Caco-2 (cell line): ENCODE measurements at regions not wholly inside any gene's neighbourhood (a gene's known extent, or its start where the extent isn't known, plus 50 kb on each side); places are given as distances from the start of the nearest gene placed in this dataset.
"Not testable (repeated sequence)": the region's sequence is repeated elsewhere in the genome, so short reads cannot be mapped to it uniquely, and the experiment has no call there.

Experiments
- BruUV-seq: library from RNA; stranded (reverse); fragments of 400-500 nt; replicated peaks from 2 replicates; lab custom pipeline; 2021; lab: Mats Ljungman, UMichigan
- CTCF ChIA-PET: fragments of 300-600 bp; sonication (Branson Sonifier 250); formaldehyde crosslinking; loops from one replicate; lab custom pipeline; 2022; ENCODE audit warnings: antibody characterized with exemption; lab: Charles Lee
- POLR2A ChIA-PET: fragments of 300-600 bp; sonication (Branson Sonifier 250); formaldehyde crosslinking; loops from one replicate; lab custom pipeline; 2022; ENCODE audit warnings: antibody characterized with exemption; lab: Charles Lee
- DNase-seq, 2 experiments: peaks; one replicate each; pipeline versions ENCODE4 v3.0.0 to v3.0.0-alpha.2; 2020 to 2022
- H3K27me3 ChIP-seq: replicated peaks from 2 replicates; pipeline ENCODE4 v1.6.0; 2011; ENCODE audit warnings: low read length; ENCODE audit not compliant: control insufficient read depth, insufficient read depth
- H3K36me3 ChIP-seq: 2 replicates; pipeline ENCODE4 v1.5.1; 2011; ENCODE audit warnings: low read length; ENCODE audit not compliant: control insufficient read depth, insufficient read depth
- H3K4me1 ChIP-seq: fragments of 250-450 bp; sonication (Bioruptor Pico); 2 replicates; pipeline ENCODE4 v1.5.1; 2020; ENCODE audit warnings: mild to moderate bottlenecking
- H3K4me3 ChIP-seq: 2 replicates; pipeline ENCODE4 v1.5.1; 2011; ENCODE audit warnings: low read depth, mild to moderate bottlenecking, control low read depth, low read length
- H3K9me3 ChIP-seq: fragments of 250-450 bp; sonication (Bioruptor Pico); 2 replicates; pipeline ENCODE4 v1.5.1; 2020; ENCODE audit warnings: mild to moderate bottlenecking, moderate library complexity
- H3K27ac Mint-ChIP-seq: one replicate; pipeline ENCODE4 v1.8.0; 2022; ENCODE audit warnings: mixed read lengths; ENCODE audit not compliant: unreplicated experiment
- H3K27me3 Mint-ChIP-seq: one replicate; pipeline ENCODE4 v1.8.0; 2022; ENCODE audit warnings: mixed read lengths; ENCODE audit not compliant: insufficient read depth, unreplicated experiment
- H3K36me3 Mint-ChIP-seq: one replicate; pipeline ENCODE4 v1.8.0; 2022; ENCODE audit warnings: mild to moderate bottlenecking, mixed read lengths; ENCODE audit not compliant: insufficient read depth, unreplicated experiment
- H3K4me1 Mint-ChIP-seq: one replicate; pipeline ENCODE4 v1.8.0; 2022; ENCODE audit warnings: low read depth, mixed read lengths; ENCODE audit not compliant: unreplicated experiment
- H3K4me3 Mint-ChIP-seq: one replicate; pipeline ENCODE4 v1.8.0; 2022; ENCODE audit warnings: mild to moderate bottlenecking, moderate library complexity, mixed read lengths; ENCODE audit not compliant: unreplicated experiment
- H3K9me3 Mint-ChIP-seq: one replicate; pipeline ENCODE4 v1.8.0; 2022; ENCODE audit warnings: mixed read lengths; ENCODE audit not compliant: unreplicated experiment
- intact Hi-C: fragments of 100-400 bp; cut with micrococcal nuclease; formaldehyde crosslinking; loops from one replicate; pipeline ENCODE4 v1.10.0; 2022; ENCODE audit not compliant: unreplicated experiment

DNA sequence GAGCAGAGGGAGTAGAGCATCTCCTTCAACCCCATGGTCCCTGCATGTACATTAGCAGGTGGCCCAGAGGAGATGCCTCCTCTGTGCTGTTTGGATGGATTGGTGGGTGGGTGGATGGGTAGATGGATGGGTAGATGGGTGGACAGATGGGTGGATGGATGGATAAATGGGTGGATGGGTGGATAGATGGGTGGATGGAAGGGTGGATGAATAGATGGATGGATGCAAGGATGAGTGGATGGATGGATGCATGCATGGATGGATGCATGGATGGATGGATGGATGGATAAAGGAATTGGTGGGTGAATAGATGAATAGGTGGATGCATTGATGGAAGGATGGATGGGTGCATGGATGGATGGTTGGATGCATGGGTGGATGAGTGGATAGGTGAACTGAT is 136.5 kb downstream of the NPIPB11 start:
- H3K4me1 Mint-ChIP-seq, H3K27ac Mint-ChIP-seq, H3K36me3 ChIP-seq, H3K27me3 Mint-ChIP-seq, H3K9me3 Mint-ChIP-seq, H3K4me1 ChIP-seq, POLR2A ChIA-PET, BruUV-seq, H3K4me3 ChIP-seq, H3K9me3 ChIP-seq, intact Hi-C loops, H3K36me3 Mint-ChIP-seq, H3K27me3 ChIP-seq, DNase-seq, CTCF ChIA-PET, H3K4me3 Mint-ChIP-seq: not testable (repeated sequence)

DNA sequence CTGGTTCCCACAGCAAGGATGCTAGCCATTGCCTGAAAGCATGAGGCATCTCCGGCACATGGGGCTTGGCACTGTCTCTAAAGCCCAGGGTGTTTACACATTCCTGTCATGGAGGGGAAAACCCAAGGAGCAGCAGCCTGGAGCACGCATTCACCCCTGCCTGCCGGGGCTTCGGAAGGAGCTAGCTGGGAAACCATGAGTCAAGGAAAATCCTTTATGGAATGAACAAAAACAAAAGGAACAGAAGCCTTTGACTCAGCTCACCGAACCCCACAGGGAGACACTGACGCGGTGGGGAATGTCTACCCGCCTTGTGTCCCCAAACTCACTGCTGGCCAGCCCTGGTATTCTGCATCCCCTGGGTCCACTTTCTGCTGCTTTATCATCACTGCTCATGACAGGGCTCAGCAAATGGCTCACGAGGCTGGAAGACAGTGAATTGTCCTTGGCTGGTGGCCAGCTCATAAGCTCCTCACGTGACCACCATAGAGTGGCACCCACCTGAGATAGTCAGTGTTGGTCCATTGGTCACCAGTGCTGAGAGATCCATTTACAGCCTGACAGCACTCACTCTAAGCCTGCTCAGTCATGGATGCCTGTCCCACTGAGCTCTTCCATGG is 137.2 kb downstream of the NPIPB11 start:
- H3K4me1 ChIP-seq, H3K27me3 ChIP-seq, POLR2A ChIA-PET, H3K36me3 ChIP-seq, CTCF ChIA-PET, H3K4me1 Mint-ChIP-seq, H3K27me3 Mint-ChIP-seq, H3K9me3 ChIP-seq, DNase-seq, H3K9me3 Mint-ChIP-seq, H3K4me3 Mint-ChIP-seq, H3K27ac Mint-ChIP-seq, H3K36me3 Mint-ChIP-seq, BruUV-seq, intact Hi-C loops, H3K4me3 ChIP-seq: not testable (repeated sequence)

DNA sequence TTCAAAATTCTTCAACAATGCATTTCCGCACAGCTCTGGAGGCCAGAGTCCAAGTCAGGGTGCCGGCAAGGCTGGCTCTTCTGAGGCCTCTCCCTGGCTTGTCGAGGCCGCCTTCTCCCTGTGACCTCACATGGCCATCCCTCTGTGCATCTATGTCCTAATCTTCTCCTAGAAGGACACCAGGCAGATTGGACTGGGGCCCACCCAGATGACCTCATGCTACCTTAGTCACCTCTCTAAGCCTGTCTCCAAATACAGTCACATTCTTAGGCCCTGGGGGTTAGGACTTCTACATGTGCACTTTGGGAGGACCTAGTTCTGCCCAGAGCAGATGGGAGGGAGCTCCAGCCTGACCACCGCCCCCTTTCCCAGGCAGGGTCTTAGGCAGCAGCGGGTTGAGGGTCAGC is 137.7 kb downstream of the NPIPB11 start:
- H3K4me3 ChIP-seq, H3K4me1 ChIP-seq, H3K4me1 Mint-ChIP-seq, BruUV-seq, POLR2A ChIA-PET, H3K9me3 Mint-ChIP-seq, H3K27ac Mint-ChIP-seq, H3K36me3 Mint-ChIP-seq, H3K27me3 ChIP-seq, H3K4me3 Mint-ChIP-seq, H3K36me3 ChIP-seq, intact Hi-C loops, DNase-seq, H3K9me3 ChIP-seq, CTCF ChIA-PET, H3K27me3 Mint-ChIP-seq: not testable (repeated sequence)

DNA sequence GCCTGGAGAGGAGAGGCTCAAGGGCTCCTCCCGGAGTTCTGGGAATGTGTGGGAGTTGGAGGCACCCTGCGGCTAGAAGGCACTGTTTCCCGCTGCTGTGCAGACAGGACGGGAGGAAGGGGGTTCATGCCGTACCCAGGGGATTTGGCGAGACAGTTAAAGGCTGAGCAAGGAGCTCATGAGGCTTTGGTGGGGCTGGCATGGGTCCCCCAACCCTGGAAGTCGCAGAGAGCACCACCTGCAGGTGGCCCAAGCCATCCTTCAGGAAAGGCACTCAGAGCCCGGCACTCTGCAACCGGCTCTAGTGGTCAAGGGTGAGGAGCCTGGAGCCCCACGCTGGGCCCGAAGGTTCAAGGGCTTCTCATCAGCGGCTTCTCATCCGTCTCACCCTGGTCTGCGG is 138.2 kb downstream of the NPIPB11 start:
- H3K4me1 ChIP-seq, H3K36me3 Mint-ChIP-seq, BruUV-seq, H3K36me3 ChIP-seq, H3K4me3 Mint-ChIP-seq, H3K27me3 Mint-ChIP-seq, H3K4me1 Mint-ChIP-seq, CTCF ChIA-PET, H3K27ac Mint-ChIP-seq, POLR2A ChIA-PET, H3K9me3 Mint-ChIP-seq, H3K4me3 ChIP-seq, H3K9me3 ChIP-seq, intact Hi-C loops, DNase-seq, H3K27me3 ChIP-seq: not testable (repeated sequence)

DNA sequence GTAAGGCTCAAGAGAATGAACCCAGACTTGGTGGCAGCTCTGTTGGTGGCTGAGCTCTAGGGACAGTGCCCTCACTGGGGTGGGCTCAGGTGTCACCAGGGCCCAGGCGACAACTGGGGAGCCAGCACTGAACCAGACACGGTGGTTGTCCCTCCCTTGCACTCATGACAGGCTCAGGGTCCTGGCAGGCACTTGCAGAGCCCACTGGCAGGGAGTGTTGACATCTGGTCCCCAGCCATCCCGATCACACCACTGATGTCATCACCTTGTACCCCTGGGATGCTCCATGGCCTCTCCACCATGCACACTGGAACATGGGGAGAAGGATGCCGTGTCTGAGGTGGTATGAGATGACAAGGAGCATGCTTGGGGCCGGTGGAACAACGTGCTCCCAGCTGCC is 138.6 kb downstream of the NPIPB11 start:
- H3K36me3 ChIP-seq, H3K27me3 Mint-ChIP-seq, BruUV-seq, H3K36me3 Mint-ChIP-seq, H3K27me3 ChIP-seq, H3K4me1 ChIP-seq, POLR2A ChIA-PET, intact Hi-C loops, H3K9me3 ChIP-seq, H3K4me1 Mint-ChIP-seq, H3K9me3 Mint-ChIP-seq, DNase-seq, H3K27ac Mint-ChIP-seq, CTCF ChIA-PET, H3K4me3 Mint-ChIP-seq, H3K4me3 ChIP-seq: not testable (repeated sequence)

DNA sequence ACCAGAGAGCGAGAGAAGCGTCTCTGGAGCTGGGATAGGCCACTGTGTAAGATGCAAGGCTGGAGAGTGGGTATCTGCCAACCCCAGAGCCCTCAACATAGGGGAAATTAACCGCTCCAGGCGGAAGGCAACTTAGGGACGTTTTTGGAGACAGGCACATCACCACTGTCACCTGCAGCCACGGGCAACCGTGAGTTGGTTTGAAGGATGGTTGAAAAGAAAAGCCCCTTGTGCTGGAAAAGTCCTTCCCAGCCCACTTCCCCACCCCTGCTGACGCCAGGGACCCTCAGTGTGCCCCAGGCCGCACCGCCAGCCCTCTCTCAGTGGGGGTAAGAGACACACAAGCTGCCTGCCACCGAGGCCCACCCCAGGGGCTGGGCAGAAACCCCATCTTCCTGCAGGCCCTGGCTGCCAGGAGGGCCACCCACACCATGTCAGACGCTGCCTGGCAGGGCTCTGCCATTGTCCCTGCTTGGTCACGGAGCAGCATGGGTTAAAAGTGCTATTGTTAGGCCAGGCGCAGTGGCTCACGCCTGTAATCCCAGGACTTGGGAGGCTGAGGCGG is 139.4 kb downstream of the NPIPB11 start:
- H3K36me3 Mint-ChIP-seq, H3K9me3 ChIP-seq, H3K9me3 Mint-ChIP-seq, CTCF ChIA-PET, H3K27me3 ChIP-seq, H3K27ac Mint-ChIP-seq, H3K36me3 ChIP-seq, BruUV-seq, H3K4me3 ChIP-seq, H3K4me1 ChIP-seq, POLR2A ChIA-PET, H3K4me3 Mint-ChIP-seq, DNase-seq, H3K27me3 Mint-ChIP-seq, intact Hi-C loops: not testable (repeated sequence)
- peaks cover 13% of the 10 kb centered on the region for H3K4me1 Mint-ChIP-seq

DNA sequence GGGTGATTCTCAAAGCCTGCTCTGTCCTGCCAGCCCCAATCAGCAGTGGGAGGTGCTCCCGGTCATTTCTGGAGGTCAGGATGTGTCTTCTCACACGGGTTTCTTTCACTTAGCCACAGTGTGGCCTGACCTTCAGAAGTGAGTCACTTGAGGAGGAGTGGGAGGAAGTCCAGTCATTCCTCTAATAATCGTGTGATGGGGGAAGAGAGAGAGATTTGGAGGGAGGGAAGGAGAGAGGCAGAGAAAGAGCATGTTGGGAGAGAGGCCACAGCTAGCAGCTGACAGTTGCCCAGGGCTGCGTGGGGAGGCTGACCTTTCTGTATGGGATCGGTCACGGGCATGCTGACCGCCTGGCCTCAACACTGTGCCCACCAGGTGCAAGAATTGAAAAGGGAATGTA is 139.9 kb downstream of the NPIPB11 start:
- POLR2A ChIA-PET, H3K4me1 ChIP-seq, H3K27me3 ChIP-seq, H3K36me3 ChIP-seq, CTCF ChIA-PET, H3K9me3 ChIP-seq, H3K36me3 Mint-ChIP-seq, H3K27ac Mint-ChIP-seq, intact Hi-C loops, DNase-seq, BruUV-seq, H3K4me3 Mint-ChIP-seq, H3K9me3 Mint-ChIP-seq, H3K27me3 Mint-ChIP-seq, H3K4me3 ChIP-seq: not testable (repeated sequence)
- peaks cover 13% of the 10 kb centered on the region for H3K4me1 Mint-ChIP-seq
